ENCODE measurements at regions not wholly inside any gene's neighbourhood (a gene's known extent, or its start where the extent isn't known, plus 50 kb on each side); places are given as distances from the start of the nearest gene placed in this dataset.

GRCh38 chr1:60584371-60584770 is 498.0 kb upstream of the NFIA start (continued):
- no peak for TF ChIP-seq AR (CRISPR knock-in tag; IDR thresholded peaks at IDR 0.05)

- Mint-ChIP-seq H3K36me3 (peaks cover 29% of the 10 kb centered on the region), H3K4me3 (no peak overlapping the region), H3K4me1 (no peaks in the 10 kb centered on the region), H3K9me3 (peaks cover 33% of the 10 kb centered on the region), H3K27ac (no peak overlapping the region), H3K27me3 (ENCODE audit: low read depth) (no peaks in the 10 kb centered on the region; the same call in 1 of the 2 replicates)
- ChIA-PET CTCF (no interaction called here), POLR2A (no interaction called here)
- DNase-seq (ENCODE audit: low spot score) = no peak
- no peak for ATAC-seq
- no peak for TF ChIP-seq SP1 (CRISPR knock-in tag; conservative IDR thresholded peaks at IDR 0.05)
- TF ChIP-seq ZNF317 (CRISPR knock-in tag; IDR thresholded peaks at IDR 0.05; ENCODE audit: borderline replicate concordance, low read depth) = peak; percentile 99
Measured at GRCh38 chr1:60583696-60584095, 498.7 kb upstream of the NFIA start.

GRCh38 chr1:60581455-60582220 is 500.7 kb upstream of the NFIA start:
- DNase-seq (ENCODE audit: low spot score) = no peak
- Mint-ChIP-seq H3K4me3 (no peak overlapping the region), H3K27ac (no peak overlapping the region), H3K36me3 (peaks cover 29% of the 10 kb centered on the region), H3K9me3 (peaks cover 33% of the 10 kb centered on the region), H3K27me3 (ENCODE audit: low read depth) (no peaks in the 10 kb centered on the region; the same call in 1 of the 2 replicates), H3K4me1 (no peaks in the 10 kb centered on the region)
- no peak for ATAC-seq
- ChIA-PET CTCF (no interaction called here), POLR2A (no interaction called here)
- no peak for TF ChIP-seq PREB (CRISPR knock-in tag; IDR thresholded peaks at IDR 0.05; ENCODE audit: borderline replicate concordance)
- TF ChIP-seq ZSCAN18 (CRISPR knock-in tag; IDR thresholded peaks at IDR 0.05) = no peak
- TF ChIP-seq ZNF219 (CRISPR knock-in tag; IDR thresholded peaks at IDR 0.05; ENCODE audit: borderline replicate concordance) = no peak
- no peak for TF ChIP-seq ZNF232 (CRISPR knock-in tag; IDR thresholded peaks at IDR 0.05)
- TF ChIP-seq SMAD4 (CRISPR knock-in tag; IDR thresholded peaks at IDR 0.05) = no peak
- TF ChIP-seq ATF6 (CRISPR knock-in tag; IDR thresholded peaks at IDR 0.05) = no peak
- no peak for TF ChIP-seq NFYB (CRISPR knock-in tag; conservative IDR thresholded peaks at IDR 0.05; ENCODE audit: low read depth)
- TF ChIP-seq USF1 (CRISPR knock-in tag; IDR thresholded peaks at IDR 0.05) = no peak
- no peak for TF ChIP-seq CTCF (IDR thresholded peaks at IDR 0.05)
- no peak for TF ChIP-seq ETV6 (CRISPR knock-in tag; IDR thresholded peaks at IDR 0.05)
- TF ChIP-seq RELA (CRISPR knock-in tag; IDR thresholded peaks at IDR 0.05; ENCODE audit: borderline replicate concordance) = no peak
- TF ChIP-seq FOXK1 (CRISPR knock-in tag; IDR thresholded peaks at IDR 0.05) = no peak
- TF ChIP-seq ARID4B (CRISPR knock-in tag; IDR thresholded peaks at IDR 0.05; ENCODE audit: borderline replicate concordance) = no peak
- TF ChIP-seq MAX (CRISPR knock-in tag; IDR thresholded peaks at IDR 0.05) = no peak
